Esophagus muscularis mucosa (tissue), 4 donors: ENCODE measurements at regions not wholly inside any gene's neighbourhood (a gene's known extent, or its start where the extent isn't known, plus 50 kb on each side); places are given as distances from the start of the nearest gene placed in this dataset.

ENCODE experiments used
- DNase-seq: peaks from one replicate; pipeline ENCODE4 v3.0.0-alpha.2; 2017; ENCODE audit errors: extremely low spot score
- H3K27ac ChIP-seq, 4 donors: fragments of 200-600 bp; sonication (generic); replicated peaks in 1 of 4; 1 replicate in 3 of 4; 2 replicates in 1 of 4; pipeline ENCODE4 v1.5.1; 2016 to 2019; ENCODE audit warnings: mild to moderate bottlenecking in 1 of 4
- H3K27me3 ChIP-seq, 4 donors: fragments of 200-600 bp; sonication (generic); one replicate each; pipeline versions ENCODE4 v1.5.1 to v1.6.0; 2016 to 2019
- H3K36me3 ChIP-seq, 4 donors: fragments of 200-600 bp; sonication (generic); one replicate each; pipeline ENCODE4 v1.5.1; 2016 to 2019
- H3K4me1 ChIP-seq, 4 donors: fragments of 200-600 bp; sonication (generic); one replicate each; pipeline ENCODE4 v1.5.1; 2016 to 2019
- H3K4me3 ChIP-seq, 4 donors: fragments of 200-600 bp; sonication (generic); 1 replicate in 2 of 4; 2 replicates in 2 of 4; pipeline ENCODE4 v1.5.1; 2016 to 2019; ENCODE audit warnings: mild to moderate bottlenecking in 4 of 4, moderate library complexity in 1 of 4
- H3K9me3 ChIP-seq, 4 donors: fragments of 200-600 bp; sonication (generic); 1 replicate in 3 of 4; 2 replicates in 1 of 4; pipeline ENCODE4 v1.5.1; 2016 to 2019
- CTCF ChIP-seq, 3 experiments: fragments of 200-600 bp in 2 of 3; fragments of 450-650 bp in 1 of 3; sonication (generic) in 2 of 3; IDR thresholded peaks; one replicate each; pipeline ENCODE4 v1.5.1; 2017 to 2019; ENCODE audit warnings: antibody characterized with exemption in 3 of 3, mild to moderate bottlenecking in 2 of 3, moderate library complexity in 1 of 3
- EP300 ChIP-seq: sonication (generic); formaldehyde crosslinking; IDR thresholded peaks from one replicate; pipeline ENCODE4 v1.6.1; 2017; ENCODE audit warnings: antibody characterized with exemption
- POLR2A ChIP-seq: fragments of 450-650 bp; IDR thresholded peaks from one replicate; pipeline ENCODE4 v1.6.1; 2017; ENCODE audit warnings: antibody characterized with exemption, moderate library complexity, mild to moderate bottlenecking, low read depth
- POLR2AphosphoS5 ChIP-seq, 2 donors: sonication (generic); formaldehyde crosslinking; IDR thresholded peaks; one replicate each; pipeline ENCODE4 v1.6.1; 2017; ENCODE audit warnings: antibody characterized with exemption in 2 of 2
- WGBS: methylation state at CpG from one replicate; pipeline ENCODE4 v1.1.5; 2018; 5-methylcytosine and 5-hydroxymethylcytosine counted together
- intact Hi-C: fragments of 100-400 bp; cut with DNase I; formaldehyde crosslinking; loops from one replicate; pipeline ENCODE4 v1.15.1; 2023

- Histone ChIP-seq H3K36me3 (no peaks in the 10 kb centered on the region), H3K9me3 (no peaks in the 10 kb centered on the region), H3K4me3 (no peak overlapping the region), H3K27ac (no peak overlapping the region), H3K27me3 (no peaks in the 10 kb centered on the region), H3K4me1 (no peaks in the 10 kb centered on the region)
- intact Hi-C loops = no loop called here
- 78% methylated on average over 2 of the region's 2 CpGs for WGBS
- no peak for DNase-seq
- no peak for TF ChIP-seq POLR2A
- no peak for TF ChIP-seq EP300
- TF ChIP-seq CTCF (IDR thresholded peaks at IDR 0.05) = no peak
- TF ChIP-seq POLR2AphosphoS5 (IDR thresholded peaks at IDR 0.05) = no peak
Observed at GRCh38 chr6:71529026-71529425, 240.4 kb downstream of the OGFRL1 start.

DNA sequence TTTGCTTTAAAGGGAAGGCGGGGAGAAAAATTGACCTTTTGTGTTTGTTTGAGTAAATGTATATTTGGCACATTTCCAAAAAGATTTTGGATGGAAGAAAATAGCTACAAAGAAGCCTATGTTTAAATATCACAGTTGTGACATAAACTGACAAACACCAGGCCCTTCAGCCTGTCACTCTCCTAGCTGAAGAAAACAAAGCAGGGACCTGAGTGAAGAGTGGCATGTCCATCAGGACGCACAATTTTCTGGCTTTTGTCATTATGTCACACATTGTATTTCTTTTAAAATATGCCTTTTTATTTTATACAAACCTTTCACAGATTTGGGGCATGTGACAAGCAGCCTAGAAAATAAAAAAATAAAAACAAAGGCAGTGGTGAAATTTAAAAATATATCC lies 241.2 kb downstream of the OGFRL1 start:
- intact Hi-C loops = no loop called here
- Histone ChIP-seq H3K27me3 (no peaks in the 10 kb centered on the region), H3K9me3 (no peaks in the 10 kb centered on the region), H3K27ac (no peak overlapping the region), H3K4me1 (no peaks in the 10 kb centered on the region), H3K36me3 (no peaks in the 10 kb centered on the region), H3K4me3 (no peak overlapping the region)
- TF ChIP-seq CTCF (IDR thresholded peaks at IDR 0.05) (no peak), POLR2A (no peak), POLR2AphosphoS5 (IDR thresholded peaks at IDR 0.05) (no peak), EP300 (no peak)
- WGBS = 75% methylated on average over 2 of the region's 2 CpGs
- DNase-seq = no peak

GRCh38 chr6:71531006-71531405 lies 242.4 kb downstream of the OGFRL1 start:
- Histone ChIP-seq H3K36me3 (no peaks in the 10 kb centered on the region), H3K4me1 (no peaks in the 10 kb centered on the region), H3K9me3 (no peaks in the 10 kb centered on the region), H3K27me3 (no peaks in the 10 kb centered on the region), H3K4me3 (no peak overlapping the region), H3K27ac (no peak overlapping the region)
- TF ChIP-seq POLR2A = no peak
- TF ChIP-seq EP300 = no peak
- TF ChIP-seq POLR2AphosphoS5 (IDR thresholded peaks at IDR 0.05) = no peak
- TF ChIP-seq CTCF (IDR thresholded peaks at IDR 0.05) = no peak
- intact Hi-C loops = no loop called here
- no peak for DNase-seq

- Histone ChIP-seq H3K4me1 (no peaks in the 10 kb centered on the region), H3K9me3 (no peaks in the 10 kb centered on the region), H3K27me3 (no peaks in the 10 kb centered on the region), H3K4me3 (no peak overlapping the region), H3K27ac (no peak overlapping the region), H3K36me3 (no peaks in the 10 kb centered on the region)
- intact Hi-C loops = no loop called here
- 91% methylated on average over 10 of the region's 10 CpGs for WGBS
- TF ChIP-seq POLR2A (no peak), EP300 (no peak), POLR2AphosphoS5 (IDR thresholded peaks at IDR 0.05) (no peak), CTCF (IDR thresholded peaks at IDR 0.05) (no peak)
- no peak for DNase-seq
Observed at GRCh38 chr6:71531841-71532240, 243.2 kb downstream of the OGFRL1 start.

DNA sequence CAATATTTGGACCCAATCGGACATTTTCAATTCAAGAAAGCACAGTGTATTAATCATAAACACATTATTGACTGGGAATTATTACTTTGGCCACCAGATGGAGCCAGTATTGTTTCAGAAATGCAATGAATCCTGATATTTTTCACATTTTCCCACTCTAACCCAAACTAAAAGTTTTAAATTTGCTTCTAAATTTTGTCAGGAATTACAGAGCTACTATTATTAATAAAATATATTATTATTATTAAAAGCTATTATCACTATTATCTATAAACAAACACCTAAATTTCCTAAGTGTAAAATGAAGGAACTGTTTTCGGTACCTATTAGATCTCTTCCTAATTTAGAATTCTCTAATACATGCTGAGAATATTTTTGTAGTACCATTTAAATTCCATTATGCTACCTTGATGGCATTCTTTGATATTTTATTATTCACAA lies 245.3 kb downstream of the OGFRL1 start:
- Histone ChIP-seq H3K36me3 (no peaks in the 10 kb centered on the region), H3K9me3 (no peaks in the 10 kb centered on the region), H3K27ac (no peak overlapping the region), H3K4me3 (no peak overlapping the region), H3K4me1 (no peaks in the 10 kb centered on the region), H3K27me3 (no peaks in the 10 kb centered on the region)
- no peak for DNase-seq
- intact Hi-C loops = no loop called here
- TF ChIP-seq POLR2AphosphoS5 (IDR thresholded peaks at IDR 0.05) (no peak), CTCF (IDR thresholded peaks at IDR 0.05) (peak; percentile 40 to 68 (median 46)), POLR2A (no peak)
- WGBS = 55% methylated on average over 2 of the region's 2 CpGs
